Kidney capillary endothelial cell (primary cell): ENCODE measurements at regions not wholly inside any gene's neighbourhood (a gene's known extent, or its start where the extent isn't known, plus 50 kb on each side); places are given as distances from the start of the nearest gene placed in this dataset.
"Not testable (repeated sequence)": the region's sequence is repeated elsewhere in the genome, so short reads cannot be mapped to it uniquely, and the experiment has no call there.

Experiments
- DNase-seq: peaks from one replicate; pipeline ENCODE4 v3.0.0-alpha.2; 2018; ENCODE audit warnings: low spot score

GRCh38 chr12:80045594-80045993 lies 53.7 kb upstream of the OTOGL start:
- peak; percentile 30 for DNase-seq

- peak; percentile 87 for DNase-seq
These were observed 54.7 kb upstream of the OTOGL start for GRCh38 chr12:80044694-80045046.

- no peak for DNase-seq
These were observed 57.6 kb upstream of the OTOGL start for GRCh38 chr12:80041692-80042091.

GRCh38 chr12:80041071-80041470 lies 58.3 kb upstream of the OTOGL start:
- DNase-seq: no peak

GRCh38 chr12:80040075-80040738 lies 59.1 kb upstream of the OTOGL start:
- DNase-seq: no peak

- DNase-seq: no peak
These were observed 61.2 kb upstream of the OTOGL start for GRCh38 chr12:80038062-80038560.

- peak; percentile 33 for DNase-seq
These were observed 65.9 kb upstream of the OTOGL start for GRCh38 chr12:80033448-80033847.

GRCh38 chr12:80032946-80033345 lies 66.4 kb upstream of the OTOGL start:
- no peak for DNase-seq

GRCh38 chr12:80031229-80031628 lies 68.1 kb upstream of the OTOGL start:
- DNase-seq: no peak

GRCh38 chr12:80025638-80026037 lies 73.7 kb upstream of the OTOGL start:
- no peak for DNase-seq

- no peak for DNase-seq
These were observed 79.6 kb upstream of the OTOGL start for GRCh38 chr12:80019691-80020090.

GRCh38 chr12:80018119-80018518 lies 81.2 kb upstream of the OTOGL start:
- DNase-seq: no peak

- no peak for DNase-seq
These were observed 82.0 kb upstream of the OTOGL start for GRCh38 chr12:80017261-80017870.

GRCh38 chr12:80016684-80017083 lies 81.8 kb upstream of the PPP1R12A start:
- DNase-seq: no peak

GRCh38 chr12:80015660-80016059 lies 80.8 kb upstream of the PPP1R12A start:
- DNase-seq: no peak

- DNase-seq: not testable (repeated sequence)
These were observed 68.8 kb upstream of the PPP1R12A start for GRCh38 chr12:80003744-80004143.

GRCh38 chr12:80001562-80001961 lies 66.7 kb upstream of the PPP1R12A start:
- DNase-seq: no peak

GRCh38 chr12:80000831-80001230 lies 65.9 kb upstream of the PPP1R12A start:
- no peak for DNase-seq

- no peak for DNase-seq
These were observed 63.7 kb upstream of the PPP1R12A start for GRCh38 chr12:79998554-79998953.

GRCh38 chr12:79997096-79997791 lies 62.3 kb upstream of the PPP1R12A start:
- no peak for DNase-seq

GRCh38 chr12:79995385-79996084 lies 60.6 kb upstream of the PPP1R12A start:
- not testable (repeated sequence) for DNase-seq

GRCh38 chr12:79993106-79993862 lies 58.4 kb upstream of the PPP1R12A start:
- no peak for DNase-seq
